ENCODE measurements at regions not wholly inside any gene's neighbourhood (a gene's known extent, or its start where the extent isn't known, plus 50 kb on each side); places are given as distances from the start of the nearest gene placed in this dataset.

DNA sequence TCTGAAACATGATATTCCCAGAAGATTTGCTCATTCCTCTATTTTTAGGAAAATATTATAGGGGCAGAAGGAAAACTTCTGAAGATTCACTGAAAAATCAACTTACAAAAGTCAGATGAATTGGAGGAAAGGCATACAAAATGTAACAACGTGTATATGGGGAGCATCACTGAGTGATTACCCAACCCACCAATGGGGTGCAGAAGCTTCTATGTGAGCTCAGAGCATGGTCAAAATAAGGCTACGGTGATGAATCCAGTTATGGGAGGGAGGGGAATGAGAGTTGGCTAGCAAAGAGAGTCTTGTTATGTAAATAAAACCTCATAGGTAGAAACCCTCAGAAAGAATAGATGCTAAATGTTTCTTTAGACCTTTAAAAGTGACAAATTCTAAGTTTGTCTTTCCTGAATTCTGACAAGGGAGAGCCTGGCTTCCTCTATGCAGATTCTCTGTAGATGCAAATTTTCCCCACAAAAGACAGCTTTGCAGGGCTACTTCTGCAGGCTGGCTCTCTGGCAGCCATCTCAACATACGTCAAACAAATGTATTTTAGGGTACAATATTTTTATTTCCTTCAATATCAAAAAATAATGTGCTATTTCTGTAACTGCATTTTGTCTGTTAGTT, 171.4 kb upstream of the NDUFV2 start:
- H3K4me1 ChIP-seq (replicated peaks in 1 of 4; ENCODE audit: control insufficient read depth in 3 of 4, insufficient read depth in 4 of 4, low read length in 3 of 4), result peaks cover 0 to 10% (median 6%) of the 10 kb centered on the region in 4 experiments; a peak in 4 of 7 replicates
- POLR2A ChIA-PET (ENCODE audit: partially characterized antibody), result no interaction called here
- H2AK5ac ChIP-seq (ENCODE audit: low read depth, low read length), result no peak overlapping the region
- peak overlapping the region; percentile 36 to 51; a peak in 3 of 4 replicates for H3K4me2 ChIP-seq (ENCODE audit: insufficient read depth in 1 of 2, low read depth in 2 of 2, low read length in 2 of 2)
- no peak overlapping the region for H2BK5ac ChIP-seq (ENCODE audit: low read depth, low read length)
- H4K5ac ChIP-seq (ENCODE audit: insufficient read length, low read depth, low read length), result no peak overlapping the region
- peaks cover 0 to 7% (median under 1%) of the 10 kb centered on the region in 4 experiments; a peak in 4 of 8 replicates for H3K36me3 ChIP-seq (ENCODE audit: control insufficient read depth in 2 of 4, insufficient read depth in 4 of 4, low read length in 3 of 4)
- H3K23ac ChIP-seq (ENCODE audit: insufficient read length), result no peak overlapping the region
- no peaks in the 10 kb centered on the region for H4K20me1 ChIP-seq (replicated peaks in 1 of 2; ENCODE audit: control insufficient read depth in 1 of 2, insufficient read depth in 2 of 2, low read length in 2 of 2)
- 0 out of 8 replicates have a peak overlapping the region, but pooled peaks of 1 of the 4 experiments have one; percentile 10 for H3K4me3 ChIP-seq (ENCODE audit: extremely low read depth in 1 of 4, insufficient read depth in 2 of 4, low read depth in 3 of 4, low read length in 4 of 4)
- no peak overlapping the region for H2BK20ac ChIP-seq (ENCODE audit: low read length)
- no peak overlapping the region for H4K8ac ChIP-seq (ENCODE audit: extremely low read depth, insufficient read depth, low read length)
- TF ChIP-seq GTF2F1 (IDR thresholded peaks at IDR 0.05; ENCODE audit: borderline replicate concordance, low read depth, low read length) (no peak), TEAD4 (IDR thresholded peaks at IDR 0.05; ENCODE audit: low read depth, low read length) (no peak), CHD2 (IDR thresholded peaks at IDR 0.05; ENCODE audit: low read length) (no peak), KDM1A (IDR thresholded peaks at IDR 0.05; ENCODE audit: borderline replicate concordance, low read length) (no peak), SIN3A (conservative IDR thresholded peaks at IDR 0.05 in 1 of 2, IDR thresholded peaks at IDR 0.05 in 1 of 2; ENCODE audit: low read depth in 1 of 2, low read length in 2 of 2) (no peak), POU5F1 (IDR thresholded peaks at IDR 0.05; ENCODE audit: low read depth, low read length) (no peak), TAF1 (IDR thresholded peaks at IDR 0.05; ENCODE audit: low read depth, low read length) (no peak), NRF1 (IDR thresholded peaks at IDR 0.05; ENCODE audit: low read depth, low read length) (no peak), CEBPB (IDR thresholded peaks at IDR 0.05; ENCODE audit: low read depth, low read length) (no peak)
- TF ChIP-seq, protein P1, sequence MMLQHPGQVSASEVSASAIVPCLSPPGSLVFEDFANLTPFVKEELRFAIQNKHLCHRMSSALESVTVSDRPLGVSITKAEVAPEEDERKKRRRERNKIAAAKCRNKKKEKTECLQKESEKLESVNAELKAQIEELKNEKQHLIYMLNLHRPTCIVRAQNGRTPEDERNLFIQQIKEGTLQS (IDR thresholded peaks at IDR 0.05; ENCODE audit: insufficient read depth, low read depth, low read length), result no peak
- TF ChIP-seq, protein P2, sequence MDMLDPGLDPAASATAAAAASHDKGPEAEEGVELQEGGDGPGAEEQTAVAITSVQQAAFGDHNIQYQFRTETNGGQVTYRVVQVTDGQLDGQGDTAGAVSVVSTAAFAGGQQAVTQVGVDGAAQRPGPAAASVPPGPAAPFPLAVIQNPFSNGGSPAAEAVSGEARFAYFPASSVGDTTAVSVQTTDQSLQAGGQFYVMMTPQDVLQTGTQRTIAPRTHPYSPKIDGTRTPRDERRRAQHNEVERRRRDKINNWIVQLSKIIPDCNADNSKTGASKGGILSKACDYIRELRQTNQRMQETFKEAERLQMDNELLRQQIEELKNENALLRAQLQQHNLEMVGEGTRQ (IDR thresholded peaks at IDR 0.05; ENCODE audit: low read length), result no peak
- H2AFZ ChIP-seq (ENCODE audit: low read length), result no peak overlapping the region; the same call in 1 of the 2 replicates
- no peak overlapping the region for H3K56ac ChIP-seq (replicated peaks; ENCODE audit: insufficient read length, low read depth, low read length)
- H3K9ac ChIP-seq (replicated peaks in 1 of 4; ENCODE audit: extremely low read depth in 1 of 4, low read depth in 3 of 4, low read length in 3 of 4), result no peak overlapping the region
- H2BK15ac ChIP-seq (ENCODE audit: low read length), result no peak overlapping the region
- no peak overlapping the region for H3K27ac ChIP-seq (ENCODE audit: low read depth, low read length)
- CTCF ChIA-PET (ENCODE audit: partially characterized antibody), result interaction anchor here (0.8 kb wide), 1 partner anchor 41 kb away, joined by 3 read pairs; no protein-coding TSS in a partner anchor
- 28% methylated on average over 3 of the region's 3 CpGs; no CpG with 5 or more reads in 1 of the 2 experiments for WGBS, 2 experiments (ENCODE audit: extremely low coverage in 1 of 2, insufficient coverage in 1 of 2, insufficient read length in 1 of 2, insufficient replicate concordance in 2 of 2, low coverage in 1 of 2, low lambda C conversion rate in 2 of 2, missing lambda C conversion rate in 1 of 2)
- H3K79me1 ChIP-seq (ENCODE audit: low read depth, low read length), result no peaks in the 10 kb centered on the region
- H3K9me3 ChIP-seq (ENCODE audit: insufficient read depth in 2 of 2, low read depth in 1 of 2, low read length in 1 of 2), result peaks cover 33 to 36% of the 10 kb centered on the region in 2 experiments
- no peak overlapping the region for H3K14ac ChIP-seq (ENCODE audit: insufficient read length)
- DNase-seq (ENCODE audit: low read depth in 1 of 2, low spot score in 2 of 2) (no peak), FAIRE-seq (no peak)
- H3K4ac ChIP-seq (replicated peaks; ENCODE audit: insufficient read length, low read depth, low read length), result no peak overlapping the region
- H4K91ac ChIP-seq (replicated peaks; ENCODE audit: insufficient read length, low read length), result no peak overlapping the region
- H3K79me2 ChIP-seq (ENCODE audit: control insufficient read depth in 1 of 2, insufficient read depth in 2 of 2, low read length in 2 of 2), result no peaks in the 10 kb centered on the region
- no peaks in the 10 kb centered on the region for H3K27me3 ChIP-seq (replicated peaks in 1 of 4; ENCODE audit: control insufficient read depth in 3 of 4, extremely low read depth in 1 of 4, insufficient read depth in 3 of 4, low read length in 3 of 4)
- H3K18ac ChIP-seq (ENCODE audit: extremely low read depth, low read length), result no peak overlapping the region
- H2BK120ac ChIP-seq (replicated peaks; ENCODE audit: low read depth, low read length), result no peak overlapping the region
- no peaks in the 10 kb centered on the region for H3K23me2 ChIP-seq (ENCODE audit: low read depth, low read length)
- H2BK12ac ChIP-seq (ENCODE audit: low read depth, low read length), result no peak overlapping the region

Data from H1 (cell line).